ENCODE measurements at regions not wholly inside any gene's neighbourhood (a gene's known extent, or its start where the extent isn't known, plus 50 kb on each side); places are given as distances from the start of the nearest gene placed in this dataset.

DNA sequence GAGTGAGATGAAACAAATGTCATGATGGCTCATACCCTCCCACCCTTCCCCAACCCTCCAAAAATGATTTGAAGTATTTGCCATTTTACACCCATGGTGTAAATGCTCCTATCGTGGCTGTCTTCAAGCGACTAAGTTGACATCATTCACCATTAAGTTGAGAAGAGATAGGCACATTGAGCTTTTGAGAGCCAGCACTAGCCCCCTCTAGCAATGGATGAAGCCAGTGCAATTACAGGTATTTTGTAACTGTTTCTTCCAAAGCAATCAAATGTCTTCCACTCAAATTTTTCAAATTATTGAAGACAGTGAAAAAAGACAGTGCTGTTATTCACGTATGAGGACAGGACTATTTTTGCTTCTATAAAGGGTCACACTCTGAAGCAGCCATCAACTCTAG lies 371.5 kb upstream of the KLF4 start:
- TF ChIP-seq, protein P1, sequence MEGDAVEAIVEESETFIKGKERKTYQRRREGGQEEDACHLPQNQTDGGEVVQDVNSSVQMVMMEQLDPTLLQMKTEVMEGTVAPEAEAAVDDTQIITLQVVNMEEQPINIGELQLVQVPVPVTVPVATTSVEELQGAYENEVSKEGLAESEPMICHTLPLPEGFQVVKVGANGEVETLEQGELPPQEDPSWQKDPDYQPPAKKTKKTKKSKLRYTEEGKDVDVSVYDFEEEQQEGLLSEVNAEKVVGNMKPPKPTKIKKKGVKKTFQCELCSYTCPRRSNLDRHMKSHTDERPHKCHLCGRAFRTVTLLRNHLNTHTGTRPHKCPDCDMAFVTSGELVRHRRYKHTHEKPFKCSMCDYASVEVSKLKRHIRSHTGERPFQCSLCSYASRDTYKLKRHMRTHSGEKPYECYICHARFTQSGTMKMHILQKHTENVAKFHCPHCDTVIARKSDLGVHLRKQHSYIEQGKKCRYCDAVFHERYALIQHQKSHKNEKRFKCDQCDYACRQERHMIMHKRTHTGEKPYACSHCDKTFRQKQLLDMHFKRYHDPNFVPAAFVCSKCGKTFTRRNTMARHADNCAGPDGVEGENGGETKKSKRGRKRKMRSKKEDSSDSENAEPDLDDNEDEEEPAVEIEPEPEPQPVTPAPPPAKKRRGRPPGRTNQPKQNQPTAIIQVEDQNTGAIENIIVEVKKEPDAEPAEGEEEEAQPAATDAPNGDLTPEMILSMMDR (conservative IDR thresholded peaks at IDR 0.05; ENCODE audit: low read depth, low read length): no peak
- TF ChIP-seq EZH2phosphoT487 (IDR thresholded peaks at IDR 0.05; ENCODE audit: borderline replicate concordance, low read length): no peak
